Peyer's patch (tissue), 4 donors: ENCODE measurements at regions not wholly inside any gene's neighbourhood (a gene's known extent, or its start where the extent isn't known, plus 50 kb on each side); places are given as distances from the start of the nearest gene placed in this dataset.
"Not testable (repeated sequence)": the region's sequence is repeated elsewhere in the genome, so short reads cannot be mapped to it uniquely, and the experiment has no call there.

Experiments used
- DNase-seq, 3 donors: peaks; one replicate each; pipeline ENCODE4 v3.0.0-alpha.2; 2017 to 2019
- H3K27ac ChIP-seq, 4 donors: fragments of 200-600 bp; sonication (generic); one replicate each; pipeline ENCODE4 v1.5.1; 2016 to 2019
- H3K27me3 ChIP-seq, 2 donors: fragments of 200-600 bp; sonication (generic); one replicate each; pipeline ENCODE4 v1.5.1; 2019
- H3K36me3 ChIP-seq, 3 donors: fragments of 200-600 bp; sonication (generic); one replicate each; pipeline ENCODE4 v1.5.1; 2016 to 2019
- H3K4me1 ChIP-seq, 4 donors: fragments of 200-600 bp; sonication (generic); one replicate each; pipeline ENCODE4 v1.5.1; 2016 to 2019
- H3K4me3 ChIP-seq, 4 donors: fragments of 200-600 bp; sonication (generic); 1 replicate in 3 of 4; 2 replicates in 1 of 4; pipeline ENCODE4 v1.5.1; 2016 to 2019; ENCODE audit warnings: mild to moderate bottlenecking in 1 of 4
- H3K9me3 ChIP-seq, 4 donors: fragments of 200-600 bp; sonication (generic); one replicate each; pipeline ENCODE4 v1.5.1; 2016 to 2019; ENCODE audit warnings: mild to moderate bottlenecking in 1 of 4
- POLR2A ChIP-seq, 2 donors: fragments of 450-650 bp; IDR thresholded peaks; one replicate each; pipeline ENCODE4 v1.5.1; 2017; ENCODE audit warnings: antibody characterized with exemption in 2 of 2, mild to moderate bottlenecking in 2 of 2, moderate library complexity in 2 of 2
- TF ChIP-seq, protein P1 (sequence below), 6 experiments: fragments of 450-650 bp in 4 of 6; fragments of 200-600 bp in 2 of 6; sonication (generic) in 1 of 6; IDR thresholded peaks; one replicate each; pipeline ENCODE4 v1.5.1; 2017 to 2019; ENCODE audit warnings: antibody characterized with exemption in 6 of 6, mild to moderate bottlenecking in 3 of 6, moderate library complexity in 1 of 6

DNA sequence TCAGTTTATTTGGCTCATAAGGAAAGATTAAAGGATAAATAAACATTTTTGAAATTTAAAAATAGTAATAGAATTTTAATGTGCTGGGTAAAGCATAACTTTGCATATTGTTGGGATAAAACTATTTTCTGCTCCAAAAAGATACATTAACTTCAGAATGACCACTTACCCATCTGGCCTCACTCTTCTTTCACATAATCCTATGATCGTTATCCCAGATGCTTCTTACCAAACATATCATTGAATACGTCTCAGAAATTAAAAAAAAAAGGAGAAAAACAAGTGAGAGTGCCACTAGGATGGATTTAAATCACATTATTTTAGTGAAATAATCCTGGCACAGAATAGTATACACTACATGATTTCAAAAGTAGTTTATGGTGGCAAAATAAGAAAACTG lies 677.5 kb upstream of the ZWINT start:
- no peaks in the 10 kb centered on the region for H3K9me3 ChIP-seq
- no peak overlapping the region for H3K4me3 ChIP-seq
- no peak overlapping the region for H3K27ac ChIP-seq
- DNase-seq: no peak
- TF ChIP-seq, protein P1, sequence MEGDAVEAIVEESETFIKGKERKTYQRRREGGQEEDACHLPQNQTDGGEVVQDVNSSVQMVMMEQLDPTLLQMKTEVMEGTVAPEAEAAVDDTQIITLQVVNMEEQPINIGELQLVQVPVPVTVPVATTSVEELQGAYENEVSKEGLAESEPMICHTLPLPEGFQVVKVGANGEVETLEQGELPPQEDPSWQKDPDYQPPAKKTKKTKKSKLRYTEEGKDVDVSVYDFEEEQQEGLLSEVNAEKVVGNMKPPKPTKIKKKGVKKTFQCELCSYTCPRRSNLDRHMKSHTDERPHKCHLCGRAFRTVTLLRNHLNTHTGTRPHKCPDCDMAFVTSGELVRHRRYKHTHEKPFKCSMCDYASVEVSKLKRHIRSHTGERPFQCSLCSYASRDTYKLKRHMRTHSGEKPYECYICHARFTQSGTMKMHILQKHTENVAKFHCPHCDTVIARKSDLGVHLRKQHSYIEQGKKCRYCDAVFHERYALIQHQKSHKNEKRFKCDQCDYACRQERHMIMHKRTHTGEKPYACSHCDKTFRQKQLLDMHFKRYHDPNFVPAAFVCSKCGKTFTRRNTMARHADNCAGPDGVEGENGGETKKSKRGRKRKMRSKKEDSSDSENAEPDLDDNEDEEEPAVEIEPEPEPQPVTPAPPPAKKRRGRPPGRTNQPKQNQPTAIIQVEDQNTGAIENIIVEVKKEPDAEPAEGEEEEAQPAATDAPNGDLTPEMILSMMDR (IDR thresholded peaks at IDR 0.05): no peak
- TF ChIP-seq POLR2A (IDR thresholded peaks at IDR 0.05): no peak
- no peaks in the 10 kb centered on the region for H3K4me1 ChIP-seq
- H3K36me3 ChIP-seq: no peaks in the 10 kb centered on the region
- H3K27me3 ChIP-seq: no peaks in the 10 kb centered on the region

DNA sequence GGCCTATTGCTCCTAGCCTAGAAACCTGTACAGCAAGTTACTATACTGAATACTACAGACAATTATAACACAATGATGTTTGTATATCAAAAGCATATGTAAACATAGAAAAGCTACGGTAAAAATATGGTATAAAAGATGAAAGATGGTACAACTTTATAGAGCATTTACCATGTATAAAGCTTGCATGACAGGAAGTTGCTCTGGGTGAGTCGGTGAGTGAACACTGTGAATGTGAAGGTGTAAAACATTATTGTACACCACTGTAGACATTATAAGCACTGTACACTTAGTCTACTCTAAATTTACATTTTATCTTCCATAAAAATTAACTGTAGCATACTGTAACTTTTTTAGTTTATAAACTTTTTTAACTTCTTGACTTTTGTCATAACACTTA lies 674.3 kb upstream of the ZWINT start:
- Histone ChIP-seq H3K27me3 (no peaks in the 10 kb centered on the region), H3K36me3 (no peaks in the 10 kb centered on the region), H3K9me3 (peaks cover 0 to 16% (median 0%) of the 10 kb centered on the region in 4 donors), H3K27ac (no peak overlapping the region), H3K4me1 (no peaks in the 10 kb centered on the region), H3K4me3 (no peak overlapping the region)
- DNase-seq: no peak
- TF ChIP-seq, protein P1 (IDR thresholded peaks at IDR 0.05): no peak
- no peak for TF ChIP-seq POLR2A (IDR thresholded peaks at IDR 0.05)

DNA sequence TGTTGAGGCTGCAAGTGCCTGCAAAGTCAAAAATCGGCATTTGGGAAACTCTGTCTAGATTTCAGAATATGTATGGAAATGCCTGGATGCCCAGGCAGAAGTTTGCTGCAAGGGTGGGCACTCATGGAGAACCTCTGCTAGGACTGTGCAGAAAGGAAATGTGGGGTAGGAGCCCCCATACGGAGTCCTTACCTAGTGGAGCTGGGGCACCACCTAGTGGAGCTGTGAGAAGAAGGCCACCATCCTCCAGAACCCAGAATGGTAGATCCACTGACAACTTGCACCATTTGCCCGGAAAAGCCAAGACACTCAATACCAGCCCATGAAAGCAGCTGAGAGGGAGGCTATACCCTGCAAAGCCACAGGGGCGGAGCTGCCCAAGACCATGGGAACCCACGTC lies 671.2 kb upstream of the ZWINT start:
- H3K27ac ChIP-seq, H3K27me3 ChIP-seq, H3K4me1 ChIP-seq, H3K36me3 ChIP-seq, H3K4me3 ChIP-seq, DNase-seq: not testable (repeated sequence)
- peaks cover 0 to 16% (median 0%) of the 10 kb centered on the region in 4 donors for H3K9me3 ChIP-seq

DNA sequence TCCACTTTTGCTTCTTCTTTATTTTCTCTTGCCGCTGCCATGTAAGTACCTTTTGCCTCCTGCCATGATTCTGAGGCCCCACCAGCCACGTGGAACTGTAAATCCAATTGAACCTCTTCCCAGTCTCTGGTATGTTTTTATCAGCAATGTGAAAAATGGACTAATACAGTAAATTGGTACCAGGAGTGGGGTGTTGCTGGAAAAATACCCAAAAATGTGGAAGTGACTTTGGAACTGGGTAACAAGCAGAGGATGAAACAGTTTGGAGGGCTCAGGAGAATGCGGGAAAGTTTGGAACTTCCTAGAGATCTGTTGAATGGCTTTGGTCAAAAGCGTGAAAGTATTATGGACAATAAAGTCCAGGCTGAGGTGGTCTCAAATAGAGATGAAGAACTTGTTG lies 670.3 kb upstream of the ZWINT start:
- TF ChIP-seq, protein P1 (IDR thresholded peaks at IDR 0.05): no peak
- TF ChIP-seq POLR2A (IDR thresholded peaks at IDR 0.05): no peak
- Histone ChIP-seq H3K4me1 (no peaks in the 10 kb centered on the region), H3K9me3 (peaks cover 0 to 16% (median 0%) of the 10 kb centered on the region in 4 donors), H3K4me3 (no peak overlapping the region), H3K27ac (no peak overlapping the region), H3K27me3 (no peaks in the 10 kb centered on the region), H3K36me3 (no peaks in the 10 kb centered on the region)
- no peak for DNase-seq

DNA sequence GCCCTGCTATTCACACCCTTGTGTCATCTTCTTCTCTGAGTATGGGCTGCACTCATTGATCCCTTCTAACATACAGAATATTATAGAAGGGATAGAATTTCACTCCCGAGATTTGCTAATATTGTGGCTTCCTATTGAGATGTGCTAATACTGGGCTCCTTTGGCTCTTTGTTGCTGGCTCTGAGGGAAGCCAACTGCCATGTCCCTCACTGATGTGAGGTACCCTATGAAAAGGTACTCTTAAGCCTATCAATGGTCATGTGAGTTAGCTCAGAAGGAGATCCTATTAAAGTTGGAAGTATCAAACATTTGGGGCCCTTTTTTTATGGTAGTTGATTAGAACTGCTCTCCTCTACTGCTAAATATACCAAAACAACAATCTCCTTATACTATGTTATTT lies 665.2 kb upstream of the ZWINT start:
- H3K4me3 ChIP-seq: no peak overlapping the region
- TF ChIP-seq POLR2A (IDR thresholded peaks at IDR 0.05): no peak
- TF ChIP-seq, protein P1 (IDR thresholded peaks at IDR 0.05): no peak
- DNase-seq: no peak
- H3K9me3 ChIP-seq: peaks cover 0 to 8% (median 0%) of the 10 kb centered on the region in 4 donors
- H3K27ac ChIP-seq: no peak overlapping the region
- no peaks in the 10 kb centered on the region for H3K36me3 ChIP-seq
- H3K27me3 ChIP-seq: no peaks in the 10 kb centered on the region
- no peaks in the 10 kb centered on the region for H3K4me1 ChIP-seq

DNA sequence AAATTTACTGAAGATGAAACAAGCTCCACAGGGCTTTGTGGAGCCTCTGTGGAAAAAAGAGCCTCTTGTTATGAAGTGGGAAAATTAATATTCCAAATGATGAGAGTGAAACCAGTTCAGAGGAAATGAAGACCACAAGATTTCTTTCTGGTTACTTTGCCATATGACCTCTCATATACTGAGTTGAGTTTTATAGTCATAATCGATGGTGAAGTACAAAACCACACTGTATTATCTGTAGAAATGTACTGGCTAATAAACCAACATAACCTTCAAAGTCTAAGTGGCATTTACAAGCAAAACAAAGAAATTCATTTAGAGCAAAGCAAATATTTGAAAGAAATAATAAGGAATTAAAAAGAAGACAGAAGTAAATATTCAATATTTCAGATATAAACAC lies 662.6 kb upstream of the ZWINT start:
- DNase-seq: no peak
- TF ChIP-seq, protein P1 (IDR thresholded peaks at IDR 0.05): no peak
- no peak for TF ChIP-seq POLR2A (IDR thresholded peaks at IDR 0.05)
- H3K27ac ChIP-seq: no peak overlapping the region
- H3K27me3 ChIP-seq: no peaks in the 10 kb centered on the region
- H3K4me1 ChIP-seq: no peaks in the 10 kb centered on the region
- no peaks in the 10 kb centered on the region for H3K36me3 ChIP-seq
- no peak overlapping the region for H3K4me3 ChIP-seq
- H3K9me3 ChIP-seq: no peaks in the 10 kb centered on the region
